ENCODE measurements at regions not wholly inside any gene's neighbourhood (a gene's known extent, or its start where the extent isn't known, plus 50 kb on each side); places are given as distances from the start of the nearest gene placed in this dataset.

DNA sequence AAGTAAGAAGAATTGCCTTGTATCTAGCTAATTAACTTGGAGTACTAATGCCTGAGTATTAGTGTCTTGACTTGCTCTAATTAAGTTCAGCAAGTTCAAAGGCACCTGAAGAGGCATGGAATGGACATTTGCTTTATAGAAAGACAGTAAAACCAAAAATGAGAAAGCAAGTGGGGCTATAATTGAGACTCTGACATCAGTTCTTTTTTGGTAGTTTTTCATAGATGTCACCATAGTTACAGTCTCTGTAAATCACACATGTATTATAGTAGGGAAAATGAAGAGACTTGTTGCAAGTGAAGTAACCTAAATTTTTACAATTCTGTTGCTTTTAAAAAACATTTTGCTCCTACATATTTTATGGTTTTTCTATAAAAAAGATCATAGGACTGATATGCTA lies 178.0 kb downstream of the HIPK3 start:
- TF ChIP-seq, protein P1, sequence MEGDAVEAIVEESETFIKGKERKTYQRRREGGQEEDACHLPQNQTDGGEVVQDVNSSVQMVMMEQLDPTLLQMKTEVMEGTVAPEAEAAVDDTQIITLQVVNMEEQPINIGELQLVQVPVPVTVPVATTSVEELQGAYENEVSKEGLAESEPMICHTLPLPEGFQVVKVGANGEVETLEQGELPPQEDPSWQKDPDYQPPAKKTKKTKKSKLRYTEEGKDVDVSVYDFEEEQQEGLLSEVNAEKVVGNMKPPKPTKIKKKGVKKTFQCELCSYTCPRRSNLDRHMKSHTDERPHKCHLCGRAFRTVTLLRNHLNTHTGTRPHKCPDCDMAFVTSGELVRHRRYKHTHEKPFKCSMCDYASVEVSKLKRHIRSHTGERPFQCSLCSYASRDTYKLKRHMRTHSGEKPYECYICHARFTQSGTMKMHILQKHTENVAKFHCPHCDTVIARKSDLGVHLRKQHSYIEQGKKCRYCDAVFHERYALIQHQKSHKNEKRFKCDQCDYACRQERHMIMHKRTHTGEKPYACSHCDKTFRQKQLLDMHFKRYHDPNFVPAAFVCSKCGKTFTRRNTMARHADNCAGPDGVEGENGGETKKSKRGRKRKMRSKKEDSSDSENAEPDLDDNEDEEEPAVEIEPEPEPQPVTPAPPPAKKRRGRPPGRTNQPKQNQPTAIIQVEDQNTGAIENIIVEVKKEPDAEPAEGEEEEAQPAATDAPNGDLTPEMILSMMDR (IDR thresholded peaks at IDR 0.05) = no peak
- TF ChIP-seq POLR2A (IDR thresholded peaks at IDR 0.05) = no peak

Measured in heart left ventricle (tissue), 13 donors.